CD4-positive, alpha-beta T cell treated with Interferon alpha-2 for 1 hour (primary cell): ENCODE measurements at regions not wholly inside any gene's neighbourhood (a gene's known extent, or its start where the extent isn't known, plus 50 kb on each side); places are given as distances from the start of the nearest gene placed in this dataset.
"Not testable (repeated sequence)": the region's sequence is repeated elsewhere in the genome, so short reads cannot be mapped to it uniquely, and the experiment has no call there.

ENCODE experiments used
- DNase-seq, 2 donors: peaks; one replicate each; pipeline ENCODE4 v3.0.0-alpha.2; 2020 to 2022

- no peak for DNase-seq
Measured at GRCh38 chrX:12060489-12061260, 77.6 kb upstream of the FRMPD4 start.

- DNase-seq, result no peak
Measured at GRCh38 chrX:12065251-12065650, 73.0 kb upstream of the FRMPD4 start.

- no peak for DNase-seq
Measured at GRCh38 chrX:12076046-12076445, 62.2 kb upstream of the FRMPD4 start.

GRCh38 chrX:12080265-12080664 lies 58.0 kb upstream of the FRMPD4 start:
- no peak for DNase-seq

- not testable (repeated sequence) for DNase-seq
Measured at GRCh38 chrX:12082959-12083358, 55.3 kb upstream of the FRMPD4 start.
